HCT116 (cell line): ENCODE measurements at regions not wholly inside any gene's neighbourhood (a gene's known extent, or its start where the extent isn't known, plus 50 kb on each side); places are given as distances from the start of the nearest gene placed in this dataset.

ENCODE experiments used
- ATAC-seq: fragments of 200-7000 bp; cut with Tn5 transposase; 2 replicates; pipeline ENCODE4 v1.9.1; 2020; ENCODE audit warnings: mild to moderate bottlenecking, moderate library complexity
- BruUV-seq: library from RNA; stranded (reverse); fragments of 400-500 nt; replicated peaks from 2 replicates; lab custom pipeline; 2021; lab: Mats Ljungman, UMichigan
- CTCF ChIA-PET: fragments of 300-600 bp; sonication (Branson Sonifier 250); formaldehyde crosslinking; loops from one replicate; lab custom pipeline; 2021; ENCODE audit warnings: antibody characterized with exemption; lab: Charles Lee
- POLR2A ChIA-PET: fragments of 300-600, 350-600 bp; sonication (Branson Sonifier 250); formaldehyde crosslinking; loops from one replicate; lab custom pipeline; 2021; ENCODE audit warnings: antibody characterized with exemption; lab: Charles Lee
- RAD21 ChIA-PET, 2 experiments: fragments of 300-600 bp; sonication (Branson Sonifier 250); formaldehyde crosslinking; loops; one replicate each; lab custom pipeline; 2023; ENCODE audit warnings: low total read pairs in 2 of 2; ENCODE audit not compliant: uncharacterized antibody in 2 of 2, unreplicated experiment in 2 of 2, low non-redundant PET in 1 of 2; lab: Charles Lee
- DNase-seq: peaks from one replicate; pipeline ENCODE4 v3.0.0-alpha.2; 2010; ENCODE audit warnings: low read depth, low spot score
- H2AFZ ChIP-seq: fragments of 200-600 bp; shearing (Covaris generic), sonication (generic); 2 replicates; pipeline ENCODE4 v1.6.1; 2017; ENCODE audit warnings: low read depth, mixed run types, mixed read lengths, antibody characterized with exemption, low read length; ENCODE audit not compliant: poor library complexity, severe bottlenecking
- H3K27ac ChIP-seq: 2 replicates; pipeline ENCODE4 v1.5.1; 2012; ENCODE audit warnings: low read depth, low read length
- H3K27me3 ChIP-seq: fragments of 200-600 bp; sonication (generic); 2 replicates; pipeline ENCODE4 v1.6.1; 2016; ENCODE audit warnings: mixed run types, low read length, mixed read lengths; ENCODE audit not compliant: insufficient read depth
- H3K36me3 ChIP-seq, 2 experiments: fragments of 200-500 bp in 1 of 2; fragments of 200-600 bp in 1 of 2; sonication (Bioruptor generic) in 1 of 2; sonication (generic) in 1 of 2; 2 replicates each; pipeline versions ENCODE4 v1.5.1 to v1.6.1; 2014 to 2016; ENCODE audit warnings: low read length in 2 of 2, inconsistent platforms in 1 of 2, mixed read lengths in 1 of 2, mixed run types in 1 of 2; ENCODE audit not compliant: insufficient read depth in 2 of 2, control insufficient read depth in 1 of 2
- H3K4me1 ChIP-seq, 2 experiments: fragments of 200-600 bp in 1 of 2; sonication (generic) in 1 of 2; 2 replicates each; pipeline versions ENCODE4 v1.5.1 to v1.6.1; 2012 to 2017; ENCODE audit warnings: low read length in 2 of 2, inconsistent platforms in 1 of 2, mild to moderate bottlenecking in 1 of 2, mixed read lengths in 1 of 2, mixed run types in 1 of 2, moderate library complexity in 1 of 2; ENCODE audit not compliant: insufficient read depth in 2 of 2, control insufficient read depth in 1 of 2
- H3K4me2 ChIP-seq: fragments of 200-600 bp; sonication (generic); 2 replicates; pipeline ENCODE4 v1.6.1; 2017; ENCODE audit warnings: mixed run types, low read length, mixed read lengths
- H3K4me3 ChIP-seq, 2 experiments: fragments of 200-600 bp in 1 of 2; sonication (generic) in 1 of 2; replicated peaks in 1 of 2; 2 replicates each; pipeline ENCODE4 v1.5.1; 2011 to 2016; ENCODE audit warnings: low read length in 2 of 2, control low read depth in 1 of 2, low read depth in 1 of 2, mild to moderate bottlenecking in 1 of 2, mixed read lengths in 1 of 2, mixed run types in 1 of 2
- H3K79me2 ChIP-seq: fragments of 200-600 bp; sonication (generic); 2 replicates; pipeline ENCODE4 v1.6.1; 2017; ENCODE audit warnings: mild to moderate bottlenecking, mixed run types, low read length, moderate library complexity, mixed read lengths; ENCODE audit not compliant: insufficient read depth
- H3K9ac ChIP-seq: fragments of 200-600 bp; sonication (generic); 2 replicates; pipeline ENCODE4 v1.6.1; 2016; ENCODE audit warnings: low read length, mixed read lengths
- H3K9me2 ChIP-seq: fragments of 200-600 bp; sonication (generic), shearing (Covaris generic); 2 replicates; pipeline ENCODE4 v1.6.1; 2017; ENCODE audit warnings: mixed run types, mild to moderate bottlenecking, moderate library complexity; ENCODE audit not compliant: insufficient read depth
- H3K9me3 ChIP-seq, 2 experiments: fragments of 200-500 bp in 1 of 2; fragments of 200-600 bp in 1 of 2; sonication (Bioruptor generic) in 1 of 2; sonication (generic) in 1 of 2; 2 replicates each; pipeline ENCODE4 v1.6.1; 2014 to 2017; ENCODE audit warnings: low read length in 2 of 2, mixed read lengths in 2 of 2, inconsistent platforms in 1 of 2, low read depth in 1 of 2, mild to moderate bottlenecking in 1 of 2, mixed run types in 1 of 2, moderate library complexity in 1 of 2; ENCODE audit not compliant: control insufficient read depth in 1 of 2, insufficient read depth in 1 of 2
- H4K20me1 ChIP-seq: fragments of 200-600 bp; sonication (generic), shearing (Covaris generic); 2 replicates; pipeline ENCODE4 v1.6.1; 2017; ENCODE audit warnings: mixed run types, mild to moderate bottlenecking, moderate library complexity; ENCODE audit not compliant: insufficient read depth
- CBX3 ChIP-seq: IDR thresholded peaks from 2 replicates; pipeline ENCODE4 v1.6.1; 2012; ENCODE audit warnings: low read depth
- CEBPB ChIP-seq: IDR thresholded peaks from 2 replicates; pipeline ENCODE4 v1.6.1; 2012; ENCODE audit warnings: low read depth
- EGR1 ChIP-seq: IDR thresholded peaks from 2 replicates; pipeline ENCODE4 v1.6.1; 2012; ENCODE audit warnings: low read depth
- ELF1 ChIP-seq: IDR thresholded peaks from 2 replicates; pipeline ENCODE4 v1.6.1; 2012; ENCODE audit warnings: low read depth, borderline replicate concordance
- EZH2 ChIP-seq: fragments of 200-600 bp; sonication (generic); IDR thresholded peaks from 2 replicates; pipeline ENCODE4 v1.6.1; 2017; ENCODE audit warnings: antibody characterized with exemption, mixed run types
- EZH2phosphoT487 ChIP-seq: fragments of 200-600 bp; IDR thresholded peaks from 2 replicates; pipeline ENCODE4 v1.6.1; 2018; ENCODE audit warnings: antibody characterized with exemption, borderline replicate concordance
- JUND ChIP-seq: IDR thresholded peaks from 2 replicates; pipeline ENCODE4 v1.6.1; 2012
- POLR2A ChIP-seq: IDR thresholded peaks from 2 replicates; pipeline ENCODE4 v1.7.0; 2011; ENCODE audit warnings: borderline replicate concordance; ENCODE audit not compliant: insufficient read depth, insufficient read length; ENCODE audit errors: extremely low read depth
- POLR2AphosphoS5 ChIP-seq: IDR thresholded peaks from 2 replicates; pipeline ENCODE4 v1.6.1; 2011; ENCODE audit warnings: mild to moderate bottlenecking, low read depth, low read length, moderate library complexity
- RAD21 ChIP-seq: IDR thresholded peaks from 2 replicates; pipeline ENCODE4 v1.6.1; 2012; ENCODE audit warnings: low read depth, mild to moderate bottlenecking
- SIN3A ChIP-seq: IDR thresholded peaks from 2 replicates; pipeline ENCODE4 v1.6.1; 2012; ENCODE audit warnings: low read depth
- SRF ChIP-seq: IDR thresholded peaks from 2 replicates; pipeline ENCODE4 v1.6.1; 2012; ENCODE audit warnings: low read depth
- TCF7L2 ChIP-seq: IDR thresholded peaks from 2 replicates; pipeline ENCODE4 v1.7.0; 2011; ENCODE audit warnings: borderline replicate concordance, inconsistent platforms; ENCODE audit not compliant: insufficient read depth, insufficient read length; ENCODE audit errors: extremely low read depth
- ZFX ChIP-seq: fragments of 450-650 bp; IDR thresholded peaks from 2 replicates; pipeline ENCODE4 v1.6.1; 2017
- ZNF274 ChIP-seq: fragments of 200-500 bp; sonication (Bioruptor generic); IDR thresholded peaks from 2 replicates; pipeline ENCODE4 v1.6.1; 2014; ENCODE audit warnings: mild to moderate bottlenecking, low read depth, low read length, inconsistent platforms
- intact Hi-C: fragments of 100-400 bp; cut with micrococcal nuclease; formaldehyde crosslinking; loops from 2 replicates; pipeline ENCODE4 v1.10.0; 2022
- TF ChIP-seq, protein P1 (sequence below): IDR thresholded peaks from 2 replicates; pipeline ENCODE4 v1.6.1; 2012
- TF ChIP-seq, protein P2 (sequence below), 3 experiments: fragments of 200-600 bp in 1 of 3; sonication (generic) in 1 of 3; IDR thresholded peaks in 2 of 3; conservative IDR thresholded peaks in 1 of 3; 2 replicates each; pipeline ENCODE4 v1.5.1; 2012 to 2017; ENCODE audit warnings: low read depth in 2 of 3, low read length in 2 of 3, antibody characterized with exemption in 1 of 3, borderline replicate concordance in 1 of 3, control low read depth in 1 of 3, mild to moderate bottlenecking in 1 of 3, mixed read lengths in 1 of 3, mixed run types in 1 of 3, moderate library complexity in 1 of 3; ENCODE audit not compliant: insufficient read depth in 1 of 3
- TF ChIP-seq, protein P3 (sequence below): IDR thresholded peaks from 2 replicates; pipeline ENCODE4 v1.6.1; 2012; ENCODE audit warnings: low read depth

DNA sequence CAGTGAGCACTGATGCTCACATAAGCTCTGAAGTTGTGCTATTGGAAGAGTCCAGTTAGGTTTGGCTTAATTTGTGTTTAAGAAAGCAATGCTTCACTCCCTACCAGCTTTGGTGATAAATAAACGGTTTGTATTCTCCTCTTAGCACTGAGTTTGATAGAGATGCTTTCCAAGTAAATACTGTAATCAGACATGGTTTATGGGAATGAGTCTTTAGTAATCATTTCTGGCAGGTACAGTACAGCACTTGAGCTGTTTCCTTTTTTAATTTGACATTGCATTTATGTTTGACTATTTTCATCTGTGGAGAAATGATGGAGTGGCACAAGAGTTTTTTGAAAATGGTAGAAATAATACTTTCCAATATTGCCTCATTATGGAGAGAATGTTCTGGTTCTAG, 455.3 kb downstream of the ACTRT1 start:
- H3K9me2 ChIP-seq, result no peaks in the 10 kb centered on the region
- TF ChIP-seq EZH2phosphoT487 (no peak), CEBPB (no peak), SIN3A (no peak), EZH2 (no peak), POLR2A (no peak), ELF1 (no peak), RAD21 (no peak), ZFX (no peak), SRF (no peak), EGR1 (no peak), POLR2AphosphoS5 (no peak), TCF7L2 (no peak), JUND (no peak), ZNF274 (no peak), CBX3 (no peak)
- TF ChIP-seq, protein P1, sequence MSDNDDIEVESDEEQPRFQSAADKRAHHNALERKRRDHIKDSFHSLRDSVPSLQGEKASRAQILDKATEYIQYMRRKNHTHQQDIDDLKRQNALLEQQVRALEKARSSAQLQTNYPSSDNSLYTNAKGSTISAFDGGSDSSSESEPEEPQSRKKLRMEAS, result no peak
- TF ChIP-seq, protein P2, sequence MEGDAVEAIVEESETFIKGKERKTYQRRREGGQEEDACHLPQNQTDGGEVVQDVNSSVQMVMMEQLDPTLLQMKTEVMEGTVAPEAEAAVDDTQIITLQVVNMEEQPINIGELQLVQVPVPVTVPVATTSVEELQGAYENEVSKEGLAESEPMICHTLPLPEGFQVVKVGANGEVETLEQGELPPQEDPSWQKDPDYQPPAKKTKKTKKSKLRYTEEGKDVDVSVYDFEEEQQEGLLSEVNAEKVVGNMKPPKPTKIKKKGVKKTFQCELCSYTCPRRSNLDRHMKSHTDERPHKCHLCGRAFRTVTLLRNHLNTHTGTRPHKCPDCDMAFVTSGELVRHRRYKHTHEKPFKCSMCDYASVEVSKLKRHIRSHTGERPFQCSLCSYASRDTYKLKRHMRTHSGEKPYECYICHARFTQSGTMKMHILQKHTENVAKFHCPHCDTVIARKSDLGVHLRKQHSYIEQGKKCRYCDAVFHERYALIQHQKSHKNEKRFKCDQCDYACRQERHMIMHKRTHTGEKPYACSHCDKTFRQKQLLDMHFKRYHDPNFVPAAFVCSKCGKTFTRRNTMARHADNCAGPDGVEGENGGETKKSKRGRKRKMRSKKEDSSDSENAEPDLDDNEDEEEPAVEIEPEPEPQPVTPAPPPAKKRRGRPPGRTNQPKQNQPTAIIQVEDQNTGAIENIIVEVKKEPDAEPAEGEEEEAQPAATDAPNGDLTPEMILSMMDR (IDR thresholded peaks at IDR 0.05 in 2 of 3, conservative IDR thresholded peaks at IDR 0.05 in 1 of 3; ENCODE audit: borderline replicate concordance in 1 of 3, insufficient read depth in 1 of 3, low read depth in 2 of 3, low read length in 2 of 3), result no peak
- TF ChIP-seq, protein P3, sequence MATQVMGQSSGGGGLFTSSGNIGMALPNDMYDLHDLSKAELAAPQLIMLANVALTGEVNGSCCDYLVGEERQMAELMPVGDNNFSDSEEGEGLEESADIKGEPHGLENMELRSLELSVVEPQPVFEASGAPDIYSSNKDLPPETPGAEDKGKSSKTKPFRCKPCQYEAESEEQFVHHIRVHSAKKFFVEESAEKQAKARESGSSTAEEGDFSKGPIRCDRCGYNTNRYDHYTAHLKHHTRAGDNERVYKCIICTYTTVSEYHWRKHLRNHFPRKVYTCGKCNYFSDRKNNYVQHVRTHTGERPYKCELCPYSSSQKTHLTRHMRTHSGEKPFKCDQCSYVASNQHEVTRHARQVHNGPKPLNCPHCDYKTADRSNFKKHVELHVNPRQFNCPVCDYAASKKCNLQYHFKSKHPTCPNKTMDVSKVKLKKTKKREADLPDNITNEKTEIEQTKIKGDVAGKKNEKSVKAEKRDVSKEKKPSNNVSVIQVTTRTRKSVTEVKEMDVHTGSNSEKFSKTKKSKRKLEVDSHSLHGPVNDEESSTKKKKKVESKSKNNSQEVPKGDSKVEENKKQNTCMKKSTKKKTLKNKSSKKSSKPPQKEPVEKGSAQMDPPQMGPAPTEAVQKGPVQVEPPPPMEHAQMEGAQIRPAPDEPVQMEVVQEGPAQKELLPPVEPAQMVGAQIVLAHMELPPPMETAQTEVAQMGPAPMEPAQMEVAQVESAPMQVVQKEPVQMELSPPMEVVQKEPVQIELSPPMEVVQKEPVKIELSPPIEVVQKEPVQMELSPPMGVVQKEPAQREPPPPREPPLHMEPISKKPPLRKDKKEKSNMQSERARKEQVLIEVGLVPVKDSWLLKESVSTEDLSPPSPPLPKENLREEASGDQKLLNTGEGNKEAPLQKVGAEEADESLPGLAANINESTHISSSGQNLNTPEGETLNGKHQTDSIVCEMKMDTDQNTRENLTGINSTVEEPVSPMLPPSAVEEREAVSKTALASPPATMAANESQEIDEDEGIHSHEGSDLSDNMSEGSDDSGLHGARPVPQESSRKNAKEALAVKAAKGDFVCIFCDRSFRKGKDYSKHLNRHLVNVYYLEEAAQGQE, result no peak
- H3K27me3 ChIP-seq, result no peaks in the 10 kb centered on the region
- no peaks in the 10 kb centered on the region for H4K20me1 ChIP-seq
- DNase-seq (no peak), ATAC-seq (no peak)
- no peak overlapping the region for H3K4me3 ChIP-seq
- no peaks in the 10 kb centered on the region for H3K79me2 ChIP-seq
- H3K4me2 ChIP-seq, result no peak overlapping the region
- intact Hi-C loops, result no loop called here
- H3K9me3 ChIP-seq, result no peaks in the 10 kb centered on the region
- RAD21 ChIA-PET, result no interaction called here
- no peak overlapping the region for H3K9ac ChIP-seq
- no peak overlapping the region for H3K27ac ChIP-seq
- CTCF ChIA-PET, result no interaction called here
- no peak overlapping the region for H2AFZ ChIP-seq
- POLR2A ChIA-PET, result no interaction called here
- no peaks in the 10 kb centered on the region for H3K36me3 ChIP-seq
- no TSS peak for BruUV-seq
- no peaks in the 10 kb centered on the region for H3K4me1 ChIP-seq
